GM12878 (cell line): ENCODE measurements at regions not wholly inside any gene's neighbourhood (a gene's known extent, or its start where the extent isn't known, plus 50 kb on each side); places are given as distances from the start of the nearest gene placed in this dataset.

Experiments used
- ATF2 ChIP-seq: IDR thresholded peaks from 2 replicates; pipeline ENCODE4 v1.6.1; 2012; ENCODE audit warnings: low read length, inconsistent platforms
- BCL11A ChIP-seq: IDR thresholded peaks from 2 replicates; pipeline ENCODE4 v1.6.1; 2011; ENCODE audit warnings: low read depth, low read length
- BCL3 ChIP-seq: IDR thresholded peaks from 2 replicates; pipeline ENCODE4 v1.6.1; 2011; ENCODE audit warnings: borderline replicate concordance, low read depth, mild to moderate bottlenecking, moderate library complexity, low read length; ENCODE audit not compliant: insufficient read depth, poor library complexity, severe bottlenecking
- CEBPB ChIP-seq, 2 experiments: fragments of 150-350 bp in 1 of 2; IDR thresholded peaks; 2 replicates each; pipeline ENCODE4 v1.6.1; 2012 to 2014; ENCODE audit warnings: low read depth in 2 of 2, low read length in 2 of 2, borderline replicate concordance in 1 of 2, inconsistent platforms in 1 of 2
- CTCF ChIP-seq, 3 experiments: IDR thresholded peaks in 2 of 3; conservative IDR thresholded peaks in 1 of 3; 2 replicates each; pipeline ENCODE4 v1.5.1; 2011; ENCODE audit warnings: low read depth in 3 of 3, low read length in 3 of 3, mild to moderate bottlenecking in 3 of 3, control low read depth in 2 of 3, moderate library complexity in 2 of 3, inconsistent platforms in 1 of 3, mixed read lengths in 1 of 3; ENCODE audit not compliant: control insufficient read depth in 2 of 3, insufficient read depth in 1 of 3; ENCODE audit errors: extremely low read depth in 1 of 3
- FOXM1 ChIP-seq: IDR thresholded peaks from 2 replicates; pipeline ENCODE4 v1.6.1; 2012; ENCODE audit warnings: low read depth, mild to moderate bottlenecking, inconsistent platforms, low read length, moderate library complexity
- HDGF ChIP-seq: fragments of 450-650 bp; IDR thresholded peaks from 2 replicates; pipeline ENCODE4 v1.6.1; 2016; ENCODE audit warnings: antibody characterized with exemption
- POLR2A ChIP-seq: IDR thresholded peaks from 2 replicates; pipeline ENCODE4 v1.6.1; 2011; ENCODE audit warnings: low read depth, mild to moderate bottlenecking, low read length
- REST ChIP-seq: IDR thresholded peaks from 2 replicates; pipeline ENCODE4 v1.6.1; 2012; ENCODE audit warnings: mild to moderate bottlenecking, low read depth, low read length
- RFX5 ChIP-seq: IDR thresholded peaks from 2 replicates; pipeline ENCODE4 v1.6.1; 2011; ENCODE audit warnings: low read depth, low read length, improper control_type of control experiment
- SMC3 ChIP-seq: IDR thresholded peaks from 2 replicates; pipeline ENCODE4 v1.6.1; 2011; ENCODE audit warnings: low read length, improper control_type of control experiment, borderline replicate concordance
- SUZ12 ChIP-seq: fragments of 200-600 bp; sonication (generic); IDR thresholded peaks from one replicate; pipeline ENCODE4 v1.6.1; 2018; ENCODE audit warnings: antibody characterized with exemption, mild to moderate bottlenecking; ENCODE audit not compliant: unreplicated experiment
- YBX1 ChIP-seq: fragments of 450-650 bp; IDR thresholded peaks from 2 replicates; pipeline ENCODE4 v1.6.1; 2016; ENCODE audit warnings: antibody characterized with exemption
- ZNF217 ChIP-seq: fragments of 450-650 bp; IDR thresholded peaks from 2 replicates; pipeline ENCODE4 v1.6.1; 2017; ENCODE audit warnings: antibody characterized with exemption, mild to moderate bottlenecking

- TF ChIP-seq RFX5 (no peak), ZNF217 (no peak), CEBPB (IDR thresholded peaks at IDR 0.05; ENCODE audit: borderline replicate concordance in 1 of 2, low read depth in 2 of 2, low read length in 2 of 2) (no peak), BCL3 (no peak), ATF2 (no peak), HDGF (no peak), BCL11A (no peak), POLR2A (no peak), CTCF (IDR thresholded peaks at IDR 0.05 in 2 of 3, conservative IDR thresholded peaks at IDR 0.05 in 1 of 3; ENCODE audit: control insufficient read depth in 2 of 3, extremely low read depth in 1 of 3, insufficient read depth in 1 of 3, low read depth in 3 of 3, low read length in 3 of 3) (no peak), REST (no peak), FOXM1 (no peak), SMC3 (no peak), YBX1 (no peak), SUZ12 (no peak)
These were observed 1337.2 kb downstream of the TBC1D22A start for GRCh38 chr22:48099671-48100070.
